Fibroblast of peridontal ligament (primary cell): ENCODE measurements at regions not wholly inside any gene's neighbourhood (a gene's known extent, or its start where the extent isn't known, plus 50 kb on each side); places are given as distances from the start of the nearest gene placed in this dataset.
"Not testable (repeated sequence)": the region's sequence is repeated elsewhere in the genome, so short reads cannot be mapped to it uniquely, and the experiment has no call there.

Source experiments
- DNase-seq: peaks from one replicate; pipeline ENCODE4 v3.0.0-alpha.2; 2010; ENCODE audit errors: extremely low read depth

- DNase-seq: no peak
Observed at GRCh38 chr6:118367314-118367713, 180.8 kb upstream of the PLN start.

GRCh38 chr6:118370722-118371121 is 177.4 kb upstream of the PLN start:
- DNase-seq: no peak

DNA sequence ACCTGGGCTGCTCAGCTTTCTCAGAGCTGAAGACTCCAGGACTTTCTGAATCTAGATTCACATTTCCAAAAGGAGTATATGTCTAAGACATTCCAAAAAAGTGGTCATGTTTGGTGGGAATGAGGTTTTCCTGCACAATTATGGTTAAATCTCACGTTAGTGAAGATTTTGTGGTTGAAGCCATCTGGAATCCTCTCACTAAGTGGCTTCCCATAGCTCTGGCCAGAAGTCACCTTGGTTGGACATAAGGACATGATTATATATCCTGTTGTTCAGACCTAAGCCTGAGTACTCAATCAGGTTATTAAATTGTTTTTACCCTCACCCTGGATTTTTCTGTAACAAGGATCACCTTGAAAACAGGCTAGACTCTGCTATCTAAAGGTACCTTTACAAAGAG is 176.1 kb upstream of the PLN start:
- DNase-seq: peak; percentile 62

DNA sequence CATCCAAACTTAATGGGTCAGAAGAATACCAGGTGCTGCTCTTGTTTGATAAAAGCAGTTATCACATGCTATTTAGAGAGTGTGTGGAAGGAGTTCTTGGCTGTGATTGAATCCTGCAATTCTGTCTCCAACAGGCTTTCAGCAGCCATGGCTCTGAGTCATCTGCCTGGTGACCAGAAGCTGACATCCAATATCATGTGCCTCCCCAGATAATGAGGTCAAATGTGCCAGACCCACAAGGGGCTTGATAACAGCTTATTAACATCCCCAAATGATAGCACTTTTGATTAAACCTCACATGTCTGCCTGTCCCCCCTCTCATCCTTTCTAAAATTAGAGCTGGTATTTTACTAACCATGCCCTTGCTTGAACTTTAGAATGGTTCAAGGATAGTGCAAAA is 175.7 kb upstream of the PLN start:
- DNase-seq: peak; percentile 62

- no peak for DNase-seq
Observed at GRCh38 chr6:118377711-118378414, 170.2 kb upstream of the PLN start.

DNA sequence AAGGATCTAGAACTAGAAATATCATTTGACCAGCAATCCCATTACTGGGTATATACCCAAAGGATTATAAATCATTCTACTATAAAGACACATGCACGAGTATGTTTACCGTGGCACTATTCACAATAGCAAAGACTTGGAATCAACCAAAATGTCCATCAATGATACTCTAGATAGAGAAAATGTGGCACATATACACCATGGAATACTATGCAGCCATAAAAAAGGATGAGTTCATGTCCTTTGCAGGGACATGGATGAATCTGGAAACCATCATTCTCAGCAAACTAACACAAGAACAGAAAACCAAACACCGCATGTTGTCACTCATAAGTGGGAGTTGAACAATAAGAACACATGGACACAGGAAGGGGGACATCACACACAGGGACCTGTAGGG is 167.5 kb upstream of the PLN start:
- DNase-seq: not testable (repeated sequence)

- DNase-seq: no peak
Observed at GRCh38 chr6:118382126-118382525, 166.0 kb upstream of the PLN start.

DNA sequence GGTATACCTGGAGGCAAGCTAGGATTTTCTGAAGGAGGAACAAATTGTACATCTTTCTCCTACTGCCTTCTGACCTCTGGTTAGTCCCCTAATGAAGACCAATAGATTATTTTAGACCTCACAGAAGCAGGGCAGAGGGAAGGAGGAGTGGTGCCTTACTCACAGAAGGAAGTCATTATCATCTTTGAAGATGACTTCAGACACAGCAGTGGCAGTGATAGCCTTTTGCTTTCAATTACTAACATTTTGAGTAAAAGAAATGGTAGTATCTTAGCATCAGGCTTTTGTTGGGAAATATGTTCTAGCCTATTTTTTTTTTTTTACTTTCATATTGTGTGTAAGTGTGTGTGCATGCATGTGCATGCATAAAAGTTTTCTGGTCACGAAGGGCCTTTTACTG is 164.2 kb upstream of the PLN start:
- peak; percentile 26 for DNase-seq

DNA sequence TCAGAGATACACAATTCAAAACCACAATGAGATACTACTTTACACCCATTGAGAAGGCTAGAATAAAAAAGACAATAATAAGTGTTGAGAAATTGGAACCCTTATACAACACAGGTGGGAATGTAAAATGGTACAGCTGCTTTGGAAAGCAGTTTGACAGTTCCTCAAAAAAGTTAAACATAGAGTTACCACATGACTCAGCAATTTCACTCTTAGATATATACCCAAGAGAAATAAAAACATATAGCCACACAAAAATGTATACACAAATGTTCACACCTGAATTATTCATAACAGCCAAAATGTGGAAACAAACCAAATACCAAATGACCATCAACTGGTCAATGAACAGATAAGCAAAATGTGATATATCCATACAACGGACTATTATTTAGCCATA is 161.1 kb upstream of the PLN start:
- no peak for DNase-seq

GRCh38 chr6:118387921-118388701 is 160.0 kb upstream of the PLN start:
- DNase-seq: peak; percentile 79

- peak; percentile 74 for DNase-seq
Observed at GRCh38 chr6:118391086-118391485, 157.0 kb upstream of the PLN start.

GRCh38 chr6:118394106-118394505 is 154.0 kb upstream of the PLN start:
- peak; percentile 29 for DNase-seq

DNA sequence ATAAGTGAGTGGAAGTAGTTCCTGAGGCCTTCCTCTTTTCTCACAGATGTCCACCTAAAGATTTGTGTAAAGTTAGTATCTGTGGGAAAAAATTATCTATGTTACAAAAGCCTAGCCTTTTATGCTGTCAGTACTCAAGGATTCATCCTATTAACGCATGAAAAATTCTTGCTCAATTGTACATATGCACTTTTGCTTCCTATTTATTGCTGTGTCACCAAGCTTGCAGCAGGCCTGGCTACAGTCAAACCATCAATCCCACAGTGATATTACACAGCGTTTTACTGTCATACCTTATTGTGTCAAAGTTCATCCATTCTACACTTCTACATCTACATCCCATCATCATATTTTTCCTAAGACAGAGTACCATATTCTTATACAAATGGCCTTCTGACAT is 151.1 kb upstream of the PLN start:
- no peak for DNase-seq

DNA sequence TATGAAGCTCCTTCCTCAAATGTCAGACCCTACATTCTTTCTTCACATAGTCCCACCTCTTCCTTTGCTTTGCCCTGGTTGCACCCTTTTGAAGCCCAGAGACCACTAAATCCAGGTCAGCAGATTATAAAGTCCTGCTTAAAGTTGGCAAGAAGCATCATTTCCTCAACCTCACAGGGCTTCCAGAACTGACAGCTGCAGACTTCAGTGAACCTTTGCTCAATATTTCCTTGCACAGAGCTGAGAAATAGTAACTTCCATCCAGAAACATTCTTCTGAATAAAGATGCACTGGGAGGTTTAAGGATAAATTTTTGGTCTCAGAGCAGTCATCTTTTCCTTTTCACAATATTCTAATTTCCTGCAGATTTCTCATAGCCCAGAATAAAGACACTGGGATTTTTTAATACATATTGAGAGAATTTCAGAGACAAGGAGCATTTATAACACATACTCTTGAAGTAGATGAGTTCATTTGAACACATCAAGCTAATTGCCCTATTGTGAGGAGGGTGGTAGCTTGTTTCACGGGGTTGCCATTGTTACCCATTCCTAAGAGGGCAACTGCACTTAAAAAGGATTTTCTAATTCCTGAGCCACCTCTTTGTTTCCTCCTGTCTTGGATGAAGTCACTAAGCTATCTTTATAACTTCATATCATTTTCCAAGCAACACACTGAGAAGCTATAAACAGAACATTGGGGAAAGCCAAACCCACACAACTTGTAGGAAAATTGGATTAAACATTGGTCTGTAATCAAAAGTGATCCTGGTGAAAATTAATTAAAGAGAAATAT is 150.2 kb upstream of the PLN start:
- DNase-seq: no peak

- DNase-seq: no peak
Observed at GRCh38 chr6:118400098-118400497, 148.0 kb upstream of the PLN start.

DNA sequence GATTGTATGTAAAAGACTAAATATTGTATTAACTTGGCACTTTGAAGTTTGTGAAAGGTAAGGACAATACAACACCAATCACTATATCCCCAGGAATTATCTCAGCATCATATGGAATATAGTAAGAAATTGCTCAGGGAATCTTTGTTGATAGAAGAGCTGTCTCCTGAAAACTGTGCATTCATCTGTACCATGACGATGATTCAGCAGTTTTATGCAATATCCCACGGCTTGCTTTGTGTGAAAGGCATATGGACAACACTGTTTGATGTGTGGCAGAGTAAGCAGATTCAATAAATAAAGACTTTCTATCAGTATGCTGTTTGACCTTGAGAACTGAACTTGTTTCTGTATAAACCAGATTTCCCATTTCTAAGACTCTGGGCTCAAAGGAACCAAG is 147.5 kb upstream of the PLN start:
- no peak for DNase-seq

- DNase-seq: peak; percentile 31
Observed at GRCh38 chr6:118401325-118401975, 146.6 kb upstream of the PLN start.

DNA sequence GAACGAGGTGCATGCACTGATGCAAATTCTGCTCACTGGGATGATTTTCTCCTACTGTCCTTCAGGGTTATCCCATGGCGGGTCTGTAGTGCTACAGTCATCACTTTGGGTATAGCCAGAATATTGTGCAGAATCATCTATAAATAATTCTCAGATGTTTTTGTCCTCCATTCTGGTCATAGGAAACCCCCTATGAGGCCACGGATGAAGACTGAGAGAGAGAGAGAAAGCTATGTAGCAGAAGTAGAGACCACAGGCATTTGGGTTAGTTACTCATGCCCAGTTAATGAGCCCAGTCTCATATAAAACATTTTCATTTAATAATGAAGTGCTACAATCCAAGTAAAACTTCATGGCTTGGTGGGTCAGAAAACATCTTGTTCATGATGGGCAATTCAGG is 145.1 kb upstream of the PLN start:
- DNase-seq: no peak

- no peak for DNase-seq
Observed at GRCh38 chr6:118408863-118409262, 139.2 kb upstream of the PLN start.

- DNase-seq: no peak
Observed at GRCh38 chr6:118410001-118410400, 138.1 kb upstream of the PLN start.
